GM12891 (cell line): ENCODE measurements at regions not wholly inside any gene's neighbourhood (a gene's known extent, or its start where the extent isn't known, plus 50 kb on each side); places are given as distances from the start of the nearest gene placed in this dataset.

Source experiments
- DNase-seq: peaks from one replicate; pipeline ENCODE4 v3.0.0; 2011; ENCODE audit warnings: low spot score; ENCODE audit not compliant: insufficient read length
- FAIRE-seq: peaks from 2 replicates; lab custom pipeline; 2011; peaks lifted over from hg19 to GRCh38; lab: Jason Lieb, UNC
- PAX5 ChIP-seq: IDR thresholded peaks from 2 replicates; pipeline ENCODE4 v1.6.1; 2011; ENCODE audit warnings: low read length, moderate library complexity, mild to moderate bottlenecking; ENCODE audit not compliant: insufficient read depth, severe bottlenecking
- POLR2A ChIP-seq: IDR thresholded peaks from 2 replicates; pipeline ENCODE4 v1.6.1; 2011; ENCODE audit warnings: low read depth, low read length, control low read depth
- POLR2AphosphoS5 ChIP-seq: IDR thresholded peaks from 2 replicates; pipeline ENCODE4 v1.6.1; 2011; ENCODE audit warnings: low read depth, low read length, control low read depth
- POU2F2 ChIP-seq: IDR thresholded peaks from 2 replicates; pipeline ENCODE4 v1.6.1; 2011; ENCODE audit warnings: low read depth, mild to moderate bottlenecking, control low read depth, low read length, moderate library complexity
- SPI1 ChIP-seq: IDR thresholded peaks from 2 replicates; pipeline ENCODE4 v1.6.1; 2011; ENCODE audit warnings: low read depth, low read length, control low read depth
- TAF1 ChIP-seq: IDR thresholded peaks from 2 replicates; pipeline ENCODE4 v1.6.1; 2011; ENCODE audit warnings: low read depth, low read length, control low read depth

GRCh38 chr12:42982828-42983227, 393.3 kb upstream of the PRICKLE1 start:
- TF ChIP-seq POLR2AphosphoS5: no peak
- TF ChIP-seq POLR2A: no peak
- FAIRE-seq (no peak), DNase-seq (no peak)

- TF ChIP-seq POU2F2: no peak
- no peak for TF ChIP-seq POLR2AphosphoS5
- TF ChIP-seq PAX5: no peak
- no peak for TF ChIP-seq TAF1
- no peak for TF ChIP-seq SPI1
- no peak for TF ChIP-seq POLR2A
- DNase-seq (no peak), FAIRE-seq (no peak)
These were observed 391.8 kb upstream of the PRICKLE1 start for GRCh38 chr12:42981379-42981778.

GRCh38 chr12:42980441-42980840, 390.9 kb upstream of the PRICKLE1 start:
- FAIRE-seq (no peak), DNase-seq (no peak)
- no peak for TF ChIP-seq SPI1
- no peak for TF ChIP-seq PAX5
- TF ChIP-seq POLR2AphosphoS5: no peak
- TF ChIP-seq POU2F2: no peak
- no peak for TF ChIP-seq TAF1
- no peak for TF ChIP-seq POLR2A

GRCh38 chr12:42979746-42980145, 390.2 kb upstream of the PRICKLE1 start:
- FAIRE-seq: no peak
- no peak for DNase-seq
- TF ChIP-seq POU2F2: no peak
- TF ChIP-seq PAX5: no peak
- no peak for TF ChIP-seq SPI1
- TF ChIP-seq TAF1: no peak
- no peak for TF ChIP-seq POLR2A
- TF ChIP-seq POLR2AphosphoS5: no peak

GRCh38 chr12:42978708-42979107, 389.2 kb upstream of the PRICKLE1 start:
- DNase-seq: no peak
- no peak for FAIRE-seq
- TF ChIP-seq POU2F2 (no peak), PAX5 (no peak), SPI1 (no peak)

GRCh38 chr12:42977451-42978230, 388.1 kb upstream of the PRICKLE1 start:
- FAIRE-seq (no peak), DNase-seq (no peak)
- TF ChIP-seq PAX5: no peak
- TF ChIP-seq SPI1: no peak
- no peak for TF ChIP-seq POU2F2
- no peak for TF ChIP-seq TAF1
- TF ChIP-seq POLR2A: no peak
- TF ChIP-seq POLR2AphosphoS5: no peak

- no peak for TF ChIP-seq POLR2AphosphoS5
- TF ChIP-seq TAF1: no peak
- FAIRE-seq (no peak), DNase-seq (no peak)
These were observed 387.1 kb upstream of the PRICKLE1 start for GRCh38 chr12:42976620-42977019.

- DNase-seq (no peak), FAIRE-seq (no peak)
- TF ChIP-seq SPI1 (no peak), POU2F2 (no peak), TAF1 (no peak), POLR2AphosphoS5 (no peak), PAX5 (no peak), POLR2A (no peak)
These were observed 386.6 kb upstream of the PRICKLE1 start for GRCh38 chr12:42976122-42976521.

GRCh38 chr12:42969355-42969754, 379.8 kb upstream of the PRICKLE1 start:
- DNase-seq (no peak), FAIRE-seq (no peak)
- TF ChIP-seq POLR2A (no peak), POLR2AphosphoS5 (no peak), PAX5 (no peak), TAF1 (no peak), POU2F2 (no peak), SPI1 (no peak)

GRCh38 chr12:42968426-42968825, 378.9 kb upstream of the PRICKLE1 start:
- DNase-seq (no peak), FAIRE-seq (no peak)
- no peak for TF ChIP-seq TAF1
- TF ChIP-seq POLR2AphosphoS5: no peak
- no peak for TF ChIP-seq PAX5
- no peak for TF ChIP-seq POU2F2
- TF ChIP-seq SPI1: no peak
- no peak for TF ChIP-seq POLR2A
